Activated CD4-positive, CD25-positive, alpha-beta regulatory T cell (primary cell): ENCODE measurements at regions not wholly inside any gene's neighbourhood (a gene's known extent, or its start where the extent isn't known, plus 50 kb on each side); places are given as distances from the start of the nearest gene placed in this dataset.

ENCODE experiments used
- DNase-seq, 4 experiments: peaks; one replicate each; lab custom pipeline; 2025; lab: John Stamatoyannopoulos, UW

DNA sequence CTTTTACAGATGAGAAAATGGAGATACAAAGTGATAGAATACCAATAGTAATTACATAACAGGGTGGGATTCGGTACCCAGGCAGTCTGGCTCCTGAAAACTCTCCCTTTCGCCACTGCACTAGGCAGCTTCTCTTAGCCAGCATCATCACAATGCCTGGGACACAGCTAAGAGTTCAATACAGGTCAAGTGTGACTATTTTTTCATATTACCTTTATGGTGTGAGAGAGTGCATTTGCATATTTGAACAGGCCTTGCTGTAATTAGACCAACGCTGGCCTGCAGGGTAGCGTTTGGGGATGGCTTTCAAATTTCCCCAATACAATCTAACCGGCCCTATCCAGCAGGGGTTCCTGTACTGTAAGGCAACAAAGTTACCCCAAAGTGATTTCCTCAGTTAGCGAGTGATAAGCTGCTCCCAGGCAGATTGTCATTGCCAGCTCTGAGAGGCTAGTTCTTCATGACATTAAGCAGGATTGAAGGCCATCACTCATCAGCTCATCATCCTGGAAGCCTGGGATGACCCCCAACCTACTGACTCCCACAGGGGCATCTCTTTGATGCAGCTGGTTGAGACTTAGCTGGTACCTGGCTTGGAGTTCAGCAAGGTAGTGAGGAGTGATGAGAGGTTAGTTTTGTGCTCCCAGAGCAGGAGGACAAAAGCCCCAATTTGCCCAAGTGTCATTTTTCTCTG lies 836.8 kb upstream of the LCORL start:
- no peak for DNase-seq

DNA sequence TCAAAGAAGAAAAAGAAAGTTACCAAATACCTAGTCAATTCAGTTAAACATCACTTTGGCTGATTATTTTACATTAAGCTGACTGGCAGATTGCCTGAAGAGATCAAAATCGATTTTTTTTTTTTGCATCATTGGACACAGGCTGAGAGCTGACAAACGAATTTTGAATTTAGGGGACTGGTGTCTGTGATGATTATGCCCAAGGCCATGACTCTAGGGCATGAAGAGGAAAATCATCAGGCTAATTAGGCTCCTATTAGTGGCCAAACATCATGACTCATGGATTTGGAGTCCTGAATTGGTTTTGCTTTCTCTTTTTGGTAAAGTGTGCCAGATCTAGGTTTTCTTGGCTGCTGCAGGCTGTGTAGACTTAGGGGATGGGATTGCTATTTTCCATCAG lies 829.3 kb upstream of the LCORL start:
- DNase-seq = no peak

DNA sequence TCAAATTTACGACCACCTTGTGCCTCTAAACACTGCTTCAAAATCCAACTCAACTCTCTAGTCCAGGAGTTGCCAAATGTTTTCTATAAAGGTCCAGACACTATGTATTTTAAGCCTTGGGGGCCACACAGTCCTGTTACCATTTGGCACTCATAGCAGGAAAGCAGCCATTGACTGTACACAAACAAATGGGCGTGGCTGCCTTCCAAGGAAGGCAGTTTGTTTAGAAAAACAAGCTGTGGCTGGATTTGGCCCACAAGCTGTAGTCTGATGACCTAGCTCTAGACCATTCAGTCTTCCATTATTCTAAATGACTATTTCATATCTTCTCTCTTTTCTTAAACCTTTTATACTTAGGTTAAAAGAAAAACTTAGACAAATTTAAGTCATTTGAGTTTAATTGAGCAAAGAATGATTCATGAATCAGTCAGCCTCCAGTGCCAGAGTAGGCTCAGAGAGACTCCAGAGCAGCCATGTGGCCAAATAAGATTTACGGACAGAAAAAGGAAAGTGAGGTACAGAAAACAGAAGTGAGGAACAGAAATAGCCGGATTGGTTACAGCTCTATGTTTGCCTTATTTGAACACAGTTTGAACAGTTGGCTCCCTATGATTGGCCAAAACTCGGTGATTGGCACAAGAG lies 825.8 kb upstream of the LCORL start:
- no peak for DNase-seq

DNA sequence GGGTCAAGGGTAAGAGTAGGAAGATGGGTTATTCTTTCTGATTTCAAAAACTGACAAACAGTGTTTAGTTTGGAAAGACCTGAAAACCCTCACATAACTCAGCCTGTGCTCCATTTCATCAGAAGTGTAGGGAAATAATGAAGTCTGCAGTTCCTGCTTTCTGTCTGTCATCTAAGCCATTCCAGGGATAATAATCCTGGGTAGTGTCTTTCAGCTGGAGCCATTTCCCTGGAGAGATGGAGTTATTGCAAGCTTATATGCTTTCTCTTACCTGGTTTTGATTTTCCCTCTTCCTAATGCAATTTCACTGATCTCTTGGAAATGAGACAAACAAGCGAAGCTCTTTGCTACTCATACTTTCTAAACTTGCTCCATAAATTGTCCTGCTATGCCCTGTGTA lies 824.8 kb upstream of the LCORL start:
- no peak for DNase-seq

DNA sequence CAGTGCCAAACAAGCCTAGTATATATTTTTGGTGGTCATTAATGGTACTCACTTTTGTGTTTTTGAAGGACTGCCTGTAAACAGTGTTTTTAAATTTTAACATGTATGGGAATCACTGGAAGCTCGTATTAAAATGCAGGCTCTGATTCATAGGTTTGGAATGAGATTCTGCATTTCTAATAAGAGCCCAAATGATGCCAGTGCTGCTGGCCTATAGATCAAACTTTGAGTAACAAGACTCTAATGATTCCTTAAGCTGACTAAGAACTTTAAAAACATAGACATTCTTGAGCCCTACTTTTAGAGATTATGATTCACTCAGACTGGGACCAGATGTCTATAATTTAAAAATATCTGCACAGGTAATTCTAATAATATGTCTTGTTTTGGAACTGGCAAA lies 823.2 kb upstream of the LCORL start:
- no peak for DNase-seq

DNA sequence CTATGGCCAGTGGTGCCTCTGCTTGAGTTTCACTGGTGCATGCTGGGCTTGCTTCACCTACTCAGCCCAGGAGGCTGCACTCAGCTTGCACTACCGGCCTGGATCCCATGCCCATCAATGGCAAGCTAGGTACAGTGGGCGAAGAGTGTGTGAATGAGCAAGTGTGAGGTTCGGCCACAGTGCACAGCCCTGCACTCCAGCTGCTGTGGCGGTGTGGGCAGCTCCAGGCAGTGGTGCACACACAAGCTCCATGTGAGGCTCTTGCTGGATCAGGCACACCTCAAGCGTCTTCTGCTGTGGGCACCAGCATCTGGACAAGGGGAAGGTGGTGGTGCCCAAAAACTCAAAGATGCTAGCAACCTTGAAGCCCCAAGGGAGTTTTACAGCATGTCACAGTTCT lies 820.9 kb upstream of the LCORL start:
- no peak for DNase-seq

DNA sequence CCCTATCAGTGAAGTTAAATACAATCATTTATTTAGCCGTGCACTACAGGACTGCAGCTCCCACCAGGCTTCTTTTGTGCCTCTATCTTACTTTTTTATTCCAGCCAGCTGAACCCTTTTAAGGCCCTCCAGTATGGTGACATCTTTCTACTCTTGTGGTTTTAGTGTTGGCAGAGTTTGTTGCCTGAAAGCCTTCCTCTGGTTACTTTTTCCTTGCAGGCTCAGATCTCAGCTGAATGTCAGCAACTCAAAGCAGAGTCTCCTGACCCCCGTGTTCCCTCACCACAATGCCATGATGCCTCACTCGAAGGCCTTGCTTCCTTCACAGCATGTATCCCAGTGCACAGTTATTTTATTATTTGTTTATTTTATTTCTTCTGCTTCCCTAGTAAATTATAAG lies 818.9 kb upstream of the LCORL start:
- DNase-seq = no peak

DNA sequence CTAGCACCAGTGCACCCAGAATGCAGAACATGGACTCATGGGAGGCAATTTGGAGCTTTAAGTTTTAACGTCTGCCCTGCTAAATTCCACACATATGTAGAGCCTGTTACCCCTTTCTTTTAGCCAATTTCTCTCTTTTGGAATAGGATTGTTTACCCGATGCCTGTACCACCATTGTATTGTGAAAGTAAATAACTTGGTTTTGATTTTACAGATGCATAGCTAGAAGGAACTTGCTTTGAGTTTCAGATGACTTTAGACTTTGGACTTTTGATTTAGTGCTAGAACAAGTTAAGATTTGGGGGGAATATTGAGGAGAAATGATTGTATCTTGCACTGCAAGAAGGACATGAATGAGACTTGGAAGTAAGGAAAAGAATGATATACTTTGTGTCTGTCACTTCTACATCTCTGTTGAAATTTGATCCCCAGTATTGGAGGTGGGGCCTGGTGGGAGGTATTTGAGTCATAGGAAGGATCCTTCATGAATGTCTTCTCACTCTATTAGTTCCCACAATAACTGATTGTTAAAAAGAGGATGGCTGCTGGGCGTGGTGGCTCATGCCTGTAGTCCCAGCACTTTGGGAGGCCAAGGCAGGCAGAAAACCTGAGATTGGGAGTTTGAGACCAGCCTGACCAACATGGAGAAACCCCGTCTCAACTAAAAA lies 794.8 kb upstream of the LCORL start:
- no peak for DNase-seq

DNA sequence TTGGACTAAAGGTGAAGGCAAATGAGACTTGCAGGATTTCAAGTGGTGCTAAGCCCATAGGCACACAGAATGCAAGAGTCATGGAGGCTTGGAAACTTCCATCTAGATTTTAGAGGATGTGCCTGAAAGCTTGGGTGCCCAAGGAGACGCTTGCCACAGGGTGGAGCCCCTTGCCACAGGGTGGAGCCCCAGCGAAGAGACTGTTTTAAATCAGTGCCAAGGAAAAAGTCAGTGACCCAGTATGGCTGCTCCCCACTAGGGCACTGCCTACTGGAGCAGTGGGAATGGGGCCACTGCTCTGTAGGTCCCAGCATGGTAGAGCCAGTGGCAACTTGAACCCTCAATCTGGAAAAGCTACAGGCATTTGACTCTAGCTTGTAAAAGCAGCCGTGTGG lies 794.2 kb upstream of the LCORL start:
- no peak for DNase-seq

DNA sequence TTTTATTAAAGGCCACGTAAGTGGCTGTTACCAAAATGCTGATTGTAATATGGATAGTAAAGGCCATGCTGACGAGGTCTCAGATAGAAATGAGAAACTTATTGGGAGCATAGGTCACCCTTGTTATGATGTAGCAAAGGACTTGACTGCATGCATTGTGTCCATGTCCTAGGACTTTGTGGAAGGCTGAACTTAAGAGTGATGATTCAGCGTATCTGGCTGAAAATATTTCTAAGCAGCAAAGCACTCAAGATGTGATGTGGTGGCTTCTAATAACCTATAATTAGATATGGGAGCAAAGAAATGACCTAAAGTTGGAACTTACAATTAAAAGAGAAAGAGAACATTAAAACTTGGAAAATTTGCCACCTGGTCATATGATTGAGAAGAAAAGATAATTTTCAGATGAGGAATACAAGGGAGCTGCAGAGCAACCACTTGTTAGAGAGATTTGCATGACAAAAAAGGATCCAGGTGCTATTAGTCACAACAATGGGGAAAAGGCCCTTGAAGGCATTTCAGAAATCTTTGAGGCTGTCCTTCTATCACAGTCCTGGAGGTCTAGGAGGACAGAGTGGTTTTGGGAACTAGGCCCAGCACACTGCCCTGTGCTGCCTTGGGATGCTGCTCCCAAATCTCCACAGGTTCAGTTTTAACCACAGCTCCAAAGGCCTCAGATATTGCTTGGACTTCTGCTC lies 793.7 kb upstream of the LCORL start:
- DNase-seq = no peak

DNA sequence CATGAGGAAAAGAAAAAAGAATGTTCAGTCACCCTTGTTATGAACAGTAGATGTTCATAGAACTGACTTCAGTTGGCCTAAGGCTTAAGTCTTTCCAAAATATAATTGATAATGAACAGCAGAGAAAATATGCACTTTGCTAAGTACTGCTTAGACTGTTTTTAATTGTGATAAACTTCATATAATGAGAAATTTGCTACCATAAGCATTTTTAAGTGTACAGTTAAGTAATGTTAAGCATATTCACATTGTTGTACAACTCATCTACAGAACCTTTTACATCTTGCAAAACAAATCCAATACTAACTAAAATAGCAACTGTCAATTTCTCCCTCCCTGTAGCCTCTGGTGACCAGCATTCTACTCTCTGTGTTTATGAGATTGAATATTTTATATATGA lies 792.2 kb upstream of the LCORL start:
- DNase-seq = no peak

DNA sequence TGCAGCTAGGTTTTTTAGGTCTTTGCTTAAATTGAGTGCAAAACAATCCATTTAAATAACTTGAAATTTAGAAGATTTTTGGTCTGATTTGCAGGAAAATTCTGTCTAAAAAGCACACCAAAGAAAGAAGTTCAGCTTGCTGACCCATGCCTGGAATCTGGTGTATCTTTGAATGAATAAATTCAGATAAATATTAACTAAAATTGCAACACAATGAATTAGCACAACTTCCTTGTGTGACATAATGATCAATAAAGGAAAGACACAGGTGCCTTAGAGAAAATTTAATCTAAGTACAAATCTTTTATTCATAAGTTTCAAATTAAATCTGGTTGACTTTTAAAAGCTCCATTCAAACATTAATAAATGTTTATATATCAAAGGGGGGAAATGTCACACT lies 791.5 kb upstream of the LCORL start:
- DNase-seq = no peak

DNA sequence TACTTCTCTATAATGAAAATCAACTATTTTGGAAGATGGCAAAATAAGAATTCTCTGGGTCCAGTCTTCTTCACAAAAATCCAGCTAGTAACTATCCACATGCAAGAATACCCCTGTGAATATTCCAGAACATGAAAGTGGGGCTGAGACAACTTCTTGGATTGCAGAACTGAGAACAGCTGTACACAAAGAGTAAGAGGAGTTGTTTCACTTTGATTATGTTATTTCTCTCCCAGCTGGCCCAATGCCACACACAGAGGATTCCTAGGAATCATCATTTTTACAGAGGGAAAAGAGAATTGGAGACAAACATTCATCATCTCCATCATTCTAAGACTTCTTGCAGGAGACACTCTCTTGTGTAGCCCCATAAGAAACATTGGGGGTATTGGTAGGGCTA lies 782.2 kb upstream of the LCORL start:
- no peak for DNase-seq

DNA sequence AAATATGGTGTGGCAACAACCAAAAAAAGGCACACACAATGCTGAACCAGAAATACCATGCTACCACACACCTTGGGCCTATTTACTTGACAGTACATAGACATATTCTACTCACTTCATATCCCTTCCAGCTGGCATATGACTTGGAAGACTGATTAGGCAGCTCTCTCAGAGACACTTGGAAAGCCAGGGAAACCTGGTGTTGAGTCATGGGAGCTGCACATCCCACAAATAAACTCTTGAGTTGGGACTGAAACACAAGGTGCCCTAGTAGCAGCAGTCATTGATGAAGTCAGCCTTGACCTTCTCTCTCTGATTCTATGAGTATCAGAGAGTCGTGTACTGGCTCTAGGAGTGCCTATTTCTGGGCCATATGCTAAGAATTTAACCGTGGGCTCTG lies 776.6 kb upstream of the LCORL start:
- no peak for DNase-seq

DNA sequence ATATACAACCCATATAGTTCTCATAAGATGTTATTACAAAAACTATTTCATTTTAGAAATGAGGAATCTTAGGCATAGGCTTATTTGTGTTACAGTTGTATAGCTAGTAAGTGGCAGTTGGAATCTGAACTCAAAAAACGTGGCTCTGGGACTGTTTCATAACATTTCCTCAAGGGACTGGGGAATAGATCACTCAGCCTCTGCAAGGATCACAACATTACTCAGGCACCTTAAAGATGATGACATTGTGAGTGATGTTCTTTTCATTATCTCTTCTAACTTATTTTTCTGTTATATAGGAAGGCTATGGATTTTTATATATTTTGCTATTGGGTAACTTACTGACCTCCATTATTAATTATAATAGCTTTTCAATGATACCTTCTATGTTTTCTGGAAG lies 774.2 kb upstream of the LCORL start:
- DNase-seq = no peak

DNA sequence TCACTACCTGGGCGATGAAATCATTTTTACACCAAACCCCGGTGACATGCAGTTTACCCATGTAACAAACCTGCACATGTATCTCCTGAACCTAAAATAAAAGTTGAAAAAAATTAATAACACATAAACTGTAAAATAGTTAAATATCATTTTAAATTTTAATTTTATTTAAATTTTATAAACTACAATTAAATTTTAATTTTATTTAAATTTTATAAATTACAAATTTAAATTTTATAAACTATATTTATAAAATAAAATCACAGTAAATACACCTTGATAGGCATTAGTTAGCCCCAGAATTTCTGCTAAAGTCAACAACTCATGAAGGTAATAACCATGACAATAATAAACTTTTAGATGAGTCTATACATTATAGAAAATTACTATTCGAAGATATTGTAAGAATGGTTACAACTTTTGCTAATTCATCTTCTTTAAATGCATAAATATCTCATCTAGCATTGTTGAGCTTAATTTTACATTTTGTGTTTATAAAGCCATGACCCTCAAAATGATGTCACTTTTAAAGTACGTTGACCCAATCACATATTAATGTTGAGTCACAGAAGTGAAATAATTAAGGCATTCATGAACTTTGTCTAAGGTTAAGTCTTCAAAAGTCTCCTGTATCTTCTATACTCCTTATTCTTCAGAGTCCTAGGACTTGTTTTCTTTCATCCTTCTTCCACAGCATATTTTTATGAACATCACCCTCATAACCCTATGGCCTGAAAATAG lies 755.8 kb upstream of the LCORL start:
- no peak for DNase-seq

DNA sequence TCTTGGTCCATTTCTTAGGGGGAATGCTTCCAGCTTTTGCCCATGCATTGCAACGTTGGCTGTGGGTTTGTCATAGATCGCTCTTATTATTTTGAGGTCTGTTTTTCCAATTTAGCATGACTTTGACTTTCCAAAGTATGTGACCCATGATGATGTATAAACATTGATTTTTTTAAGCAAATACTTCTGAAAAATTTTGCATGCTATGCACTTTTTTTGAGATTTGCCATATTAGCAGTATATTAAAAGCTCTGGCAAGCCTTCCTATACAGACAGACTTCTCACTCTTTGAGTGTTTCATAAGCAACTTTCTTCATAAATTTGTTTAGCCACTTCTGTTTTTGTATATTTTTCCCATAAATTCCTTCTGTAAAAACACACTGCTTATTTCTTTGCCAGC lies 746.4 kb upstream of the LCORL start:
- no peak for DNase-seq

DNA sequence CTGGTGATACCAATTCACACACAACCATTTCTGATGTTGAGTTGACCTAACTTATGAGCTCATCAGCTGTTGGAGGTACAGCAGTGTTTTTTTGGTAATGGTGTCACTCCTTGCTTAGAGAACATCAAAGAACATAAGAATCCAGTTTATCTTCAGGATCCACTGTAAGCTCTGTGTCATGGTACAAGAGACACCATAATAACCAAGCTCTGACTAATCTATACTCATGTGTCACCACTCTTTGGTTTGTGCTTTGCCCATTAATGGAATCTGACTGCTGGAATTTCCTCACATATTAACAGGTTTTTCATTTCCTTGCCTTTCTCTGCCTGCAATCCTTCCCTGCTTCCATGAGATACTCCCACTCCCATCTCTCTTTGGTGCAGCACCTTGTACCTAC lies 735.1 kb upstream of the LCORL start:
- no peak for DNase-seq

DNA sequence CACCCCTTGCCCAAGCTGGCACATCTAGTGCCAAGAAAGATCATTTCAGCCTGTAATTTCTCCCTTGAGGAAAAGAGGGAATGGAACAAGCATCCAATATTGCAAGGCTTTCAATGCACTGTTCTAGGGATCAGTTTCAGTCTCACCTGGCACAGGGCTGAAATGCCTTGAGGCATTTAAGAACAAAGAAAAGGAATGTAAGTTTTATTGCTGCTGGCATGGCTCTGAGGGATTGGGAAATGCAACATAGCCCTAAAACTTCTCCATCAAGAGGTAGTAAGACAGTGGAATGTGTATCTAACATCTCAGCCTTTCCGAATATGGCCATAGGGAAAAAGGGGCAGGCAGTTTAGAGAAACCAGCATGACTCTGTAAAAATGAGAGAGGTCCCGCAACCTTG lies 732.6 kb upstream of the LCORL start:
- no peak for DNase-seq

DNA sequence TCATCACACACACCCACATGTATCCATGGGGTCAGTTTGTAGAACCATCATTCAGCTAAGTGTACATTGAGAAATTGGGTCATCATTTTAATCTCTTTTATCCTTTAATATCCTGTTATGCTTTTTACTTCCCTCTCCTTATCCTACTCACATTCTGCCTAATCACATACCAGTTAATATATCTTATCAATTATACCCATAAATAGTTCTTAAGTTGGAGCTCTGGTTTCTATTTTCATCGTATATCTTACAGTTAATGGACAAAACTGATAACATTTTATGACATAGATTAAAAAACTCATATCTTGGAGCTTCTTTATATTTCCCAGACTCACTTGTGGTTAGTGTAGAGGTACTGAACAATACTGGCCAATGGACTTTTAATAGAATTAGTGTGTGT lies 729.5 kb upstream of the LCORL start:
- DNase-seq = no peak

DNA sequence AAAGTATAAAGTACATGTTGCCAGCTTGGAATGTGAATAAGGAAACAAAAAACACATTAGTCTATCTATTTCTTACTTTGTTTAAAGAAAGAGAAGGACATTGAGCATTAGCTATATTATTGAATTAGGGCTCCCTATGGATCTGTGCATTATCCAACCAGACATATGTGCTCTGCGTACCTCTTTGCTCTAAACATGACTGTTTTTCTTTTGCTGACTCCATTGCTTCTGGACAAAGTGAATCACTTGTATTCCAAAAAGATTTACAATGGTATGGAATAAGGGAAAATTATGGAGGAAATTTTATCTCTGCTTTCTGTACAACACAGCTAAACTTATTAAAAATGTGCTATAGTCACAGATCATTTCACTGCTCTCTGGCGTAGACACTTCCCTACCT lies 727.8 kb upstream of the LCORL start:
- DNase-seq = no peak

DNA sequence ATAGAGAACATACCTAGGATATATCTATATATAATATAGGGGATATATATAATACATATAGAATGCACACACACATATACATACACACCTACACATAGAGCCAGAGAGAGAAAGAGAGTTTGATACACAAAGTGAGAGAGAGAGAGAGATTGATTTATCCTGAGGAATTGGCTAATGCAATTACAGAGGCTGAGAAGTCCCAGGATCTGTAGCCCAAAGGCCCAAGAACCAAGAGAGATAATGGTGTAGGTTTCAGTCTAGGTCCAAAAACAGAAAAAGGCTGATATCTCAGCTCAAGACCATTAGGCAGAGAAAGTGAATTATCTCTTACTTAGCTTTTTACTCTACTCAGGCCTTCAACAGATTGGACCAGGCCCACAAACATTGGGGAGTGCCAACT lies 715.0 kb upstream of the LCORL start:
- no peak for DNase-seq
